Thyroid gland (tissue), 4 donors: ENCODE measurements at regions not wholly inside any gene's neighbourhood (a gene's known extent, or its start where the extent isn't known, plus 50 kb on each side); places are given as distances from the start of the nearest gene placed in this dataset.

ENCODE experiments used
- POLR2A ChIP-seq, 2 donors: fragments of 450-650 bp; IDR thresholded peaks; one replicate each; pipeline ENCODE4 v1.6.1; 2017; ENCODE audit warnings: antibody characterized with exemption in 2 of 2, mild to moderate bottlenecking in 2 of 2, moderate library complexity in 1 of 2
- TF ChIP-seq, protein P1 (sequence below), 6 experiments: fragments of 200-600 bp in 3 of 6; fragments of 450-650 bp in 3 of 6; sonication (generic) in 3 of 6; IDR thresholded peaks; one replicate each; pipeline ENCODE4 v1.5.1; 2016 to 2019; ENCODE audit warnings: antibody characterized with exemption in 6 of 6, mild to moderate bottlenecking in 2 of 6, inconsistent platforms in 1 of 6, moderate library complexity in 1 of 6

DNA sequence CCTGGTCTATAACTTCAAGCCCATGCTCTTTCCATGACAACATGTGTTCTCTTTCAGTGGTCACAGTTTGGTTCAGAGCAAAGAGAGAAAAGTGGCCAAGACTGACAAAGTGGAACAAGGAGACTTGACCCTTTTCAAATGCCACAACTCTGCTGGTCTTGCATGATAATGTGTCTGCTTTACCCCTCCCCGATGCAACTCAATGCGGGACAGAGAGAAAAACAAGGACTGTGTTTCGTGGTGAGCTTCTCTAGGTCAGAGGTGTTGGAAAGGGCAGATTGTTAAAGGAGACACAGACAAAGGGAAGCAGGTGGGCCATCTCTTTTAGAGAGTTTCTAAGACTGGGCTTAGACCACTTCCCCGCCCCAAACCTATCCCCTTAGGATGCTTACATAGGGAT lies 61.6 kb upstream of the SERTM1 start:
- TF ChIP-seq, protein P1, sequence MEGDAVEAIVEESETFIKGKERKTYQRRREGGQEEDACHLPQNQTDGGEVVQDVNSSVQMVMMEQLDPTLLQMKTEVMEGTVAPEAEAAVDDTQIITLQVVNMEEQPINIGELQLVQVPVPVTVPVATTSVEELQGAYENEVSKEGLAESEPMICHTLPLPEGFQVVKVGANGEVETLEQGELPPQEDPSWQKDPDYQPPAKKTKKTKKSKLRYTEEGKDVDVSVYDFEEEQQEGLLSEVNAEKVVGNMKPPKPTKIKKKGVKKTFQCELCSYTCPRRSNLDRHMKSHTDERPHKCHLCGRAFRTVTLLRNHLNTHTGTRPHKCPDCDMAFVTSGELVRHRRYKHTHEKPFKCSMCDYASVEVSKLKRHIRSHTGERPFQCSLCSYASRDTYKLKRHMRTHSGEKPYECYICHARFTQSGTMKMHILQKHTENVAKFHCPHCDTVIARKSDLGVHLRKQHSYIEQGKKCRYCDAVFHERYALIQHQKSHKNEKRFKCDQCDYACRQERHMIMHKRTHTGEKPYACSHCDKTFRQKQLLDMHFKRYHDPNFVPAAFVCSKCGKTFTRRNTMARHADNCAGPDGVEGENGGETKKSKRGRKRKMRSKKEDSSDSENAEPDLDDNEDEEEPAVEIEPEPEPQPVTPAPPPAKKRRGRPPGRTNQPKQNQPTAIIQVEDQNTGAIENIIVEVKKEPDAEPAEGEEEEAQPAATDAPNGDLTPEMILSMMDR (IDR thresholded peaks at IDR 0.05), result no peak
- TF ChIP-seq POLR2A (IDR thresholded peaks at IDR 0.05), result no peak
